ENCODE measurements at regions not wholly inside any gene's neighbourhood (a gene's known extent, or its start where the extent isn't known, plus 50 kb on each side); places are given as distances from the start of the nearest gene placed in this dataset.

GRCh38 chr19:28245937-28246336 lies 967.0 kb downstream of the UQCRFS1 start:
- DNase-seq, result no peak

- no peak for DNase-seq
These were observed 968.0 kb downstream of the UQCRFS1 start for GRCh38 chr19:28244966-28245365.

- DNase-seq, result no peak
These were observed 970.5 kb downstream of the UQCRFS1 start for GRCh38 chr19:28242317-28242927.

- DNase-seq, result no peak
These were observed 973.7 kb downstream of the UQCRFS1 start for GRCh38 chr19:28239270-28239669.

GRCh38 chr19:28238270-28238820 lies 974.6 kb downstream of the UQCRFS1 start:
- no peak for DNase-seq

- DNase-seq, result no peak
These were observed 977.3 kb downstream of the UQCRFS1 start for GRCh38 chr19:28235606-28236125.

- DNase-seq, result no peak
These were observed 978.3 kb downstream of the UQCRFS1 start for GRCh38 chr19:28234637-28235036.

GRCh38 chr19:28228854-28229253 lies 984.1 kb downstream of the UQCRFS1 start:
- no peak for DNase-seq

- no peak for DNase-seq
These were observed 988.5 kb downstream of the UQCRFS1 start for GRCh38 chr19:28224441-28224840.

GRCh38 chr19:28221736-28222135 lies 991.2 kb downstream of the UQCRFS1 start:
- DNase-seq, result no peak

- no peak for DNase-seq
These were observed 994.2 kb downstream of the UQCRFS1 start for GRCh38 chr19:28218728-28219127.

GRCh38 chr19:28217022-28217421 lies 995.9 kb downstream of the UQCRFS1 start:
- no peak for DNase-seq

- DNase-seq, result no peak
These were observed 999.4 kb downstream of the UQCRFS1 start for GRCh38 chr19:28213470-28214082.

- DNase-seq, result no peak
These were observed 1002.1 kb downstream of the UQCRFS1 start for GRCh38 chr19:28210886-28211285.

GRCh38 chr19:28208745-28209144 lies 1004.2 kb downstream of the UQCRFS1 start:
- no peak for DNase-seq

- DNase-seq, result no peak
These were observed 1005.7 kb downstream of the UQCRFS1 start for GRCh38 chr19:28207244-28207643.

GRCh38 chr19:28201462-28201943 lies 1011.4 kb downstream of the UQCRFS1 start:
- no peak for DNase-seq

GRCh38 chr19:28199323-28199722 lies 1013.6 kb downstream of the UQCRFS1 start:
- DNase-seq, result no peak

GRCh38 chr19:28196961-28197360 lies 1016.0 kb downstream of the UQCRFS1 start:
- DNase-seq, result no peak

- no peak for DNase-seq
These were observed 1016.9 kb downstream of the UQCRFS1 start for GRCh38 chr19:28196101-28196500.

- DNase-seq, result no peak
These were observed 1027.3 kb downstream of the UQCRFS1 start for GRCh38 chr19:28185646-28186045.

- DNase-seq, result no peak
These were observed 1028.0 kb downstream of the UQCRFS1 start for GRCh38 chr19:28184997-28185396.

- DNase-seq, result no peak
These were observed 1036.8 kb downstream of the UQCRFS1 start for GRCh38 chr19:28176193-28176592.

GRCh38 chr19:28171983-28172382 lies 1041.0 kb downstream of the UQCRFS1 start:
- no peak for DNase-seq

All from activated effector memory CD4-positive, alpha-beta T cell treated with anti-CD3 and anti-CD28 coated beads, Interleukin-2, amount 50 U/mL, for 16 hours (primary cell).